D721Med (cell line): ENCODE measurements at regions not wholly inside any gene's neighbourhood (a gene's known extent, or its start where the extent isn't known, plus 50 kb on each side); places are given as distances from the start of the nearest gene placed in this dataset.

Experiments
- DNase-seq: peaks from one replicate; pipeline ENCODE4 v3.0.0; 2011; ENCODE audit warnings: low spot score; ENCODE audit not compliant: insufficient read length
- FAIRE-seq: peaks from 2 replicates; lab custom pipeline; 2011; peaks lifted over from hg19 to GRCh38; lab: Jason Lieb, UNC
- TF ChIP-seq, protein P1 (sequence below): IDR thresholded peaks from 2 replicates; pipeline ENCODE4 v1.5.1; 2012; ENCODE audit warnings: mild to moderate bottlenecking, control low read depth; ENCODE audit not compliant: insufficient read depth; ENCODE audit errors: missing control alignments

DNA sequence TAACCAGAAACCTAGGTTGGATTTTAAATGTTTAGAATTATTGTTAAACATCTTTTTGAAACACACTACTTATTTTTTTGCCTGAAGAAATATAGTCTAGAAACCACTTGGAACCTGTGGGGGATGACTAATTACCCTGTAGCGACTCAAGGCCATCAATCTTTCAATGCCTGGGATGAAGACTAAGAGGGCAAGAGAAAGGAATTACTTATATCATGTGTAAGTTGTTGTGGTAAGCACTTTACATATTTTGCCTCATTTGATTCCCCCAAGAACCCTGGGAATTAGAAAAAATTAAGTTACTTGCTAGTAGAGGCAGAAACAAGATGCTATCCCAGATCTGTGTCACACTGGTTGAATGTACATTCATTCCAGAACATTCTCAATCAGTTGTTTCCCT, 170.9 kb upstream of the GRIA3 start:
- TF ChIP-seq, protein P1, sequence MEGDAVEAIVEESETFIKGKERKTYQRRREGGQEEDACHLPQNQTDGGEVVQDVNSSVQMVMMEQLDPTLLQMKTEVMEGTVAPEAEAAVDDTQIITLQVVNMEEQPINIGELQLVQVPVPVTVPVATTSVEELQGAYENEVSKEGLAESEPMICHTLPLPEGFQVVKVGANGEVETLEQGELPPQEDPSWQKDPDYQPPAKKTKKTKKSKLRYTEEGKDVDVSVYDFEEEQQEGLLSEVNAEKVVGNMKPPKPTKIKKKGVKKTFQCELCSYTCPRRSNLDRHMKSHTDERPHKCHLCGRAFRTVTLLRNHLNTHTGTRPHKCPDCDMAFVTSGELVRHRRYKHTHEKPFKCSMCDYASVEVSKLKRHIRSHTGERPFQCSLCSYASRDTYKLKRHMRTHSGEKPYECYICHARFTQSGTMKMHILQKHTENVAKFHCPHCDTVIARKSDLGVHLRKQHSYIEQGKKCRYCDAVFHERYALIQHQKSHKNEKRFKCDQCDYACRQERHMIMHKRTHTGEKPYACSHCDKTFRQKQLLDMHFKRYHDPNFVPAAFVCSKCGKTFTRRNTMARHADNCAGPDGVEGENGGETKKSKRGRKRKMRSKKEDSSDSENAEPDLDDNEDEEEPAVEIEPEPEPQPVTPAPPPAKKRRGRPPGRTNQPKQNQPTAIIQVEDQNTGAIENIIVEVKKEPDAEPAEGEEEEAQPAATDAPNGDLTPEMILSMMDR: no peak
- no peak for DNase-seq
- FAIRE-seq: no peak

DNA sequence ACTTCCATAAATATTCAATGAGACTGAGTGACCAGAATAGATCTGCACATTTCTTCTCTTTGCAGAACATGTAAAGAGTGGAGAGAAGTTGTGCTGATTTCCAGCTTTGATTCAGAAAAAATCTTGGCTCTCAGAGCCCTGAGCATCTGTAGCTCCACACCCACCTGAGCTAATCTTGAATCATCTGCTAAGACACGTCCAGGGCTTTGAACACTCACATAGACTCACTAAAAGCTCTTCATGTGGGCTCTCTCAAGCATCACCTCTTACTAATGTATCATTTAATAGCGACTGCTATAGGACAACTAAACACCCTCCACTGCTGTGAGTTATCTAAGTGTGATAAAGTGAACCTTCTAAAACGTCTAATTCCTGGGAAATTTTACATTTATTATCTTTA, 147.7 kb upstream of the GRIA3 start:
- TF ChIP-seq, protein P1: no peak

DNA sequence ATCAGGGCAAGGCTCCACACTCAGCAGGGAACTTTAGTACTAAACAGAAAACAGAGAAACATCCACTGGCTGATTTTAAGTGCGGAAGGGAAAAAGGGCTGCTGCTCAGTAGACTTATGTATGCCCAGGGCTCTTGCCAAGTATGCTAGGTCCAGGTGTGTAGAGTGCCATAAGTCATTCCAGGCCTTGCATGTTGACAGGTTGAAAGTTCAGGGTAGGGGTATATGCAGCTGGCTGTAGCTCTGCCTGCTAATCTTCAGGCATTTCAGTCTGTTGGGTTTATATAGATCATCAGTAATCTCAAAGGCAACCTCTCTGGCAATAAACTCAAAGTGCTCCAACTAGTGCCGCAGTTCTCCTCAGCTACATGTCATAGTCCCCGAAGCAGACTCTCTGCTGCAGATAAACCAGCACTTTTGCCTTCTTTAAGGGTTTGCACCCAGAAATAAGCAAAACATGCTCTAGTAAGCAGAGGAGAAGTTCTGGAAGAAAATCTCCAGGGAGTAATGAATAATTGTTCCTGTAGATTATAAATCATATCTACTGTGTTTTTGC, 134.9 kb upstream of the GRIA3 start:
- no peak for FAIRE-seq
- no peak for DNase-seq
- TF ChIP-seq, protein P1: no peak

More for the DNA sequence above, 147.7 kb upstream of the GRIA3 start:
- FAIRE-seq (no peak), DNase-seq (no peak)

DNA sequence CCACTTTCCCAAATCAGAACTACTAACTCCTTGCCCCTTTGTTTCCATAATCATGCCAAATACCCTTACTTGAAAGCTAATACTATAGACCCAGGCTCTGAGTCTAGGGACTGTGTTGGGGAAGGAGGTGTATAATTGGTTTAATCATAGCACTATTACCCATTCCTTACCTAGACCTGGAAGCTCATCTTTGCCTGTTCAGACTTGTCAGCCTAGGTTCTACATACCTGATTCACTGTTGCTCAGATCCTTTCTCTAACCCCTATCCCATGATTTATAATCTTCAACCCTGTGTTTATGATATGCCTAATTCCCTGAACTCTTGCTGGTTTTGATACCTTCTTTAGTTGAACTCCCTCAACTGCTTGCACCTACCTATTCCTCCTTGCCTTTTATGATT, 123.1 kb upstream of the GRIA3 start:
- DNase-seq: no peak
- TF ChIP-seq, protein P1: no peak

DNA sequence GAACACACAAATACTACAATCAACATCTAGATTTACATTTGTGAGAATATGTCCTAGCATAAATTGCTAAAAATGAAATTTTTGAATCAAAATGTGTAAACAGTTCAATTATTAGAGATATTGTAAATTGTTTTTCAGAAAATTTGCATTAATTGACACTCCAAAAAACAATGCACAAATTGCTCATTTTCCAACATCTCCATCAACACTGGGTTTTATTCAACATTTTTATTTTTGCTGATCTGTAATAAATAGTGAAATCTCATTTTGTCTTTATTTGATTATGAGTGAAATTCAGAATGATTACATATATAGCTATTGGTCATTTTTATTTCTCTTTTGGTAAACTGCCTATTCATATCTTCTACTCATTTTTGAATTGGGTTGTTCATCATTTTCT, 120.0 kb upstream of the GRIA3 start:
- TF ChIP-seq, protein P1: no peak
- no peak for FAIRE-seq
- no peak for DNase-seq

More for the DNA sequence above, 123.1 kb upstream of the GRIA3 start:
- no peak for FAIRE-seq

GRCh38 chrX:123072686-123073385, 111.2 kb upstream of the GRIA3 start:
- DNase-seq: no peak
- FAIRE-seq: no peak
- TF ChIP-seq, protein P1: no peak

DNA sequence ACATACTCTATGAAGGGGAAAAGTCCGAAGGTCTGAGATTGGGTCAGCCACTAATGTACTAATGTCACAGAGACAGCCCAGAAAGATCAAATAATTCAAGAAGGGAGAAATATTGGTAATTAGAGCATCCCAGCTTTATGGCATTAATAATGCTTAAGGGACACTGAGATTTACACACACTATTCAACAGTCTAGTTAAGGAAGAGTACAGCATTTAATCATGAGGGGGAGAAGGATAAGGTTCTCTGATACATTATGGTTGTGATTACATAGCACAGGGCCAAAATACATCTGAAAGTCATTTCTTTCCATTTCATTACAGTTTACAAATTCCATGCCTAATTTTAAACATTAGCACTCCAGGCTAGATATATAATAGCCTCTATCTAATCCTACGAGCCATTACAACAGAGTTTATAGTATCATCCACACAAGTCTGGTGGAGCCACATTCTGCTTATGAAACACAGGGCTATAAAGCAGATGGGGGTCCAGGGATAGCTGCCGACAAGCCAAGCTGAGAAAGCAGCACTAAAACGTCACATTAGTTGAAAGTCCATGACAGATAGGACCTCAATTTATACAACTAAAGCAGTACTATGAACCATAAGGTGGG, 108.0 kb upstream of the GRIA3 start:
- DNase-seq: no peak
- TF ChIP-seq, protein P1: no peak
- no peak for FAIRE-seq
